Prostate gland (tissue), 2 donors: ENCODE measurements at regions not wholly inside any gene's neighbourhood (a gene's known extent, or its start where the extent isn't known, plus 50 kb on each side); places are given as distances from the start of the nearest gene placed in this dataset.

Source experiments
- DNase-seq: peaks from one replicate; pipeline ENCODE4 v3.0.0-alpha.2; 2019; ENCODE audit warnings: low spot score
- H3K27ac ChIP-seq, 2 donors: fragments of 200-600 bp; sonication (generic); 2 replicates each; pipeline ENCODE4 v1.5.1; 2017 to 2019
- H3K27me3 ChIP-seq: fragments of 200-600 bp; sonication (generic); replicated peaks from 2 replicates; pipeline ENCODE4 v1.5.1; 2019; ENCODE audit not compliant: insufficient read depth
- H3K36me3 ChIP-seq, 2 donors: fragments of 200-600 bp; sonication (generic); 1 replicate in 1 of 2; 2 replicates in 1 of 2; pipeline versions ENCODE4 v1.5.1 to v1.8.1; 2017 to 2019
- H3K4me1 ChIP-seq: fragments of 200-600 bp; sonication (generic); replicated peaks from 2 replicates; pipeline ENCODE4 v1.5.1; 2019
- H3K4me3 ChIP-seq, 2 donors: fragments of 200-600 bp; sonication (generic); 2 replicates each; pipeline ENCODE4 v1.5.1; 2017 to 2019
- H3K9me3 ChIP-seq: fragments of 200-600 bp; sonication (generic); 2 replicates; pipeline ENCODE4 v1.5.1; 2017
- CTCF ChIP-seq, 4 experiments: fragments of 200-600 bp in 2 of 4; fragments of 450-650 bp in 2 of 4; sonication (generic) in 2 of 4; IDR thresholded peaks; 1 replicate in 3 of 4; 2 replicates in 1 of 4; pipeline ENCODE4 v1.5.1; 2016 to 2019; ENCODE audit warnings: antibody characterized with exemption in 4 of 4, mild to moderate bottlenecking in 2 of 4, moderate library complexity in 2 of 4
- POLR2A ChIP-seq: fragments of 450-650 bp; IDR thresholded peaks from one replicate; pipeline ENCODE4 v1.6.1; 2016; ENCODE audit warnings: antibody characterized with exemption, mild to moderate bottlenecking
- POLR2AphosphoS5 ChIP-seq: sonication (generic); formaldehyde crosslinking; IDR thresholded peaks from one replicate; pipeline ENCODE4 v1.6.1; 2017; ENCODE audit warnings: antibody characterized with exemption
- WGBS: methylation state at CpG from one replicate; pipeline ENCODE4 v1.1.5; 2018; 5-methylcytosine and 5-hydroxymethylcytosine counted together
- intact Hi-C: fragments of 100-400 bp; cut with DNase I; formaldehyde crosslinking; loops from one replicate; pipeline ENCODE4 v1.14.2; 2022

GRCh38 chr13:112245179-112245724 is 130.9 kb upstream of the SPACA7 start:
- Histone ChIP-seq H3K27ac (no peak overlapping the region), H3K9me3 (no peaks in the 10 kb centered on the region), H3K4me1 (no peaks in the 10 kb centered on the region), H3K36me3 (no peaks in the 10 kb centered on the region), H3K4me3 (no peak overlapping the region), H3K27me3 (no peaks in the 10 kb centered on the region)
- TF ChIP-seq POLR2AphosphoS5 (no peak), CTCF (IDR thresholded peaks at IDR 0.05) (no peak), POLR2A (no peak)
- DNase-seq, result no peak
- WGBS, result 94% methylated on average over 21 of the region's 25 CpGs
- intact Hi-C loops, result no loop called here

GRCh38 chr13:112245989-112246388 is 130.2 kb upstream of the SPACA7 start:
- TF ChIP-seq POLR2A (no peak), POLR2AphosphoS5 (no peak), CTCF (IDR thresholded peaks at IDR 0.05) (no peak)
- no peaks in the 10 kb centered on the region for H3K36me3 ChIP-seq
- H3K4me1 ChIP-seq, result no peaks in the 10 kb centered on the region
- 80% methylated on average over 9 of the region's 9 CpGs for WGBS
- no peaks in the 10 kb centered on the region for H3K27me3 ChIP-seq
- no peaks in the 10 kb centered on the region for H3K9me3 ChIP-seq
- intact Hi-C loops, result no loop called here
- no peak overlapping the region for H3K4me3 ChIP-seq
- no peak for DNase-seq
- H3K27ac ChIP-seq, result no peak overlapping the region

- DNase-seq, result no peak
- no peak overlapping the region for H3K27ac ChIP-seq
- H3K4me1 ChIP-seq, result no peaks in the 10 kb centered on the region
- H3K9me3 ChIP-seq, result no peaks in the 10 kb centered on the region
- H3K27me3 ChIP-seq, result no peaks in the 10 kb centered on the region
- TF ChIP-seq POLR2AphosphoS5 (no peak), POLR2A (no peak), CTCF (IDR thresholded peaks at IDR 0.05) (no peak)
- no peaks in the 10 kb centered on the region for H3K36me3 ChIP-seq
- no peak overlapping the region for H3K4me3 ChIP-seq
- 92% methylated on average over 24 of the region's 24 CpGs for WGBS
- intact Hi-C loops, result no loop called here
These were observed 129.3 kb upstream of the SPACA7 start for GRCh38 chr13:112246731-112247470.

GRCh38 chr13:112247471-112248405 is 128.4 kb upstream of the SPACA7 start:
- intact Hi-C loops, result no loop called here
- H3K9me3 ChIP-seq, result no peaks in the 10 kb centered on the region
- no peak for DNase-seq
- no peak for TF ChIP-seq CTCF (IDR thresholded peaks at IDR 0.05)
- no peak for TF ChIP-seq POLR2AphosphoS5
- TF ChIP-seq POLR2A, result no peak
- H3K4me3 ChIP-seq, result no peak overlapping the region
- H3K27ac ChIP-seq, result no peak overlapping the region
- 80% methylated on average over 31 of the region's 31 CpGs for WGBS
- H3K36me3 ChIP-seq, result no peaks in the 10 kb centered on the region
- peaks cover 3% of the 10 kb centered on the region for H3K27me3 ChIP-seq
- H3K4me1 ChIP-seq, result no peaks in the 10 kb centered on the region
